SK-N-SH (cell line): ENCODE measurements at regions not wholly inside any gene's neighbourhood (a gene's known extent, or its start where the extent isn't known, plus 50 kb on each side); places are given as distances from the start of the nearest gene placed in this dataset.

Experiments
- CTCF ChIA-PET: fragments of 300-600, 350-600 bp; formaldehyde crosslinking; extraction: SDS; loops from one replicate; lab custom pipeline; 2021; lab: Yijun Ruan, JAX
- POLR2A ChIA-PET: fragments of 350-600 bp; sonication (Branson Sonifier 250); formaldehyde crosslinking; extraction: SDS; loops from one replicate; lab custom pipeline; 2020; ENCODE audit warnings: antibody characterized with exemption, inconsistent platforms; lab: Yijun Ruan, JAX
- DNase-seq: peaks from one replicate; pipeline ENCODE4 v3.0.0; 2012
- H2AFZ ChIP-seq: fragments of 200-600 bp; sonication (generic); 2 replicates; pipeline ENCODE4 v1.8.1; 2016; ENCODE audit warnings: antibody characterized with exemption, mild to moderate bottlenecking, low read depth
- H3F3A ChIP-seq: fragments of 200-600 bp; sonication (generic); replicated peaks from 2 replicates; pipeline ENCODE3; 2016; ENCODE audit warnings: antibody characterized with exemption, mild to moderate bottlenecking; ENCODE audit not compliant: insufficient read depth
- H3K27ac ChIP-seq, 2 experiments: fragments of 200-500 bp in 1 of 2; fragments of 200-600 bp in 1 of 2; sonication (Bioruptor generic) in 1 of 2; sonication (generic), shearing (Covaris generic) in 1 of 2; 2 replicates each; pipeline versions ENCODE4 v1.5.1 to v1.6.1; 2014 to 2016; ENCODE audit warnings: low read depth in 2 of 2, inconsistent platforms in 1 of 2, low read length in 1 of 2, mild to moderate bottlenecking in 1 of 2, mixed read lengths in 1 of 2
- H3K27me3 ChIP-seq: fragments of 200-600 bp; sonication (generic), shearing (Covaris generic); 2 replicates; pipeline ENCODE4 v1.6.1; 2016; ENCODE audit warnings: mixed run types; ENCODE audit not compliant: insufficient read depth
- H3K36me3 ChIP-seq, 2 experiments: fragments of 200-500 bp in 1 of 2; fragments of 200-600 bp in 1 of 2; sonication (Bioruptor generic) in 1 of 2; sonication (generic) in 1 of 2; replicated peaks in 1 of 2; 2 replicates each; pipeline versions ENCODE3 to v1.5.1; 2014 to 2016; ENCODE audit warnings: low read length in 1 of 2, mild to moderate bottlenecking in 1 of 2; ENCODE audit not compliant: insufficient read depth in 2 of 2, control insufficient read depth in 1 of 2
- H3K4me1 ChIP-seq, 2 experiments: fragments of 200-500 bp in 1 of 2; fragments of 200-600 bp in 1 of 2; sonication (Bioruptor generic) in 1 of 2; sonication (generic), shearing (Covaris generic) in 1 of 2; 2 replicates each; pipeline versions ENCODE4 v1.5.1 to v1.6.1; 2014 to 2016; ENCODE audit warnings: low read depth in 1 of 2, low read length in 1 of 2, mixed run types in 1 of 2; ENCODE audit not compliant: insufficient read depth in 2 of 2, control insufficient read depth in 1 of 2
- H3K4me2 ChIP-seq: fragments of 200-600 bp; sonication (generic), shearing (Covaris generic); 2 replicates; pipeline ENCODE4 v1.6.1; 2017; ENCODE audit warnings: mixed run types
- H3K4me3 ChIP-seq, 2 experiments: fragments of 200-500 bp in 1 of 2; fragments of 200-600 bp in 1 of 2; sonication (Bioruptor generic) in 1 of 2; sonication (generic), shearing (Covaris generic) in 1 of 2; 2 replicates each; pipeline versions ENCODE4 v1.5.1 to v1.8.1; 2014 to 2016; ENCODE audit warnings: low read depth in 2 of 2, inconsistent platforms in 1 of 2, low read length in 1 of 2, mild to moderate bottlenecking in 1 of 2, mixed read lengths in 1 of 2, moderate library complexity in 1 of 2
- H3K79me2 ChIP-seq: fragments of 200-600 bp; sonication (generic); 2 replicates; pipeline ENCODE4 v1.8.1; 2017; ENCODE audit warnings: mild to moderate bottlenecking; ENCODE audit not compliant: insufficient read depth
- H3K9ac ChIP-seq: fragments of 200-600 bp; sonication (generic); 2 replicates; pipeline ENCODE4 v1.6.1; 2017; ENCODE audit warnings: mixed run types
- H3K9me2 ChIP-seq: fragments of 200-600 bp; sonication (generic); 2 replicates; pipeline ENCODE4 v1.6.1; 2017; ENCODE audit warnings: mixed run types
- H3K9me3 ChIP-seq: fragments of 200-600 bp; sonication (generic); 2 replicates; pipeline ENCODE4 v1.6.1; 2017; ENCODE audit warnings: mixed run types, mild to moderate bottlenecking, moderate library complexity
- H4K20me1 ChIP-seq: fragments of 200-600 bp; sonication (generic); 2 replicates; pipeline ENCODE4 v1.6.1; 2017; ENCODE audit warnings: mild to moderate bottlenecking, mixed run types; ENCODE audit not compliant: insufficient read depth
- CHD2 ChIP-seq: fragments of 150-350 bp; IDR thresholded peaks from 2 replicates; pipeline ENCODE4 v1.6.1; 2018; ENCODE audit warnings: low read length; ENCODE audit not compliant: partially characterized antibody
- CTCF ChIP-seq: fragments of 200-600 bp; sonication (generic); IDR thresholded peaks from 2 replicates; pipeline ENCODE4 v1.6.1; 2017; ENCODE audit warnings: antibody characterized with exemption, mild to moderate bottlenecking, moderate library complexity
- ELF1 ChIP-seq: IDR thresholded peaks from 2 replicates; pipeline ENCODE4 v1.4.0; 2012
- EP300 ChIP-seq, 2 experiments: IDR thresholded peaks; 2 replicates each; pipeline versions ENCODE4 v1.4.0 to v1.6.1; 2012; ENCODE audit warnings: borderline replicate concordance in 1 of 2, low read depth in 1 of 2, low read length in 1 of 2
- FOSL2 ChIP-seq: IDR thresholded peaks from 2 replicates; pipeline ENCODE4 v1.4.0; 2012; ENCODE audit warnings: low read depth, mild to moderate bottlenecking, moderate library complexity, borderline replicate concordance
- FOXM1 ChIP-seq: IDR thresholded peaks from 2 replicates; pipeline ENCODE4 v1.4.0; 2012; ENCODE audit warnings: low read depth, mild to moderate bottlenecking
- MAX ChIP-seq: IDR thresholded peaks from 2 replicates; pipeline ENCODE4 v1.4.0; 2012; ENCODE audit warnings: low read depth
- NFIC ChIP-seq: IDR thresholded peaks from 2 replicates; pipeline ENCODE4 v1.4.0; 2012; ENCODE audit warnings: borderline replicate concordance
- NRF1 ChIP-seq: IDR thresholded peaks from 2 replicates; pipeline ENCODE4 v1.6.1; 2012; ENCODE audit warnings: low read depth, mild to moderate bottlenecking, low read length
- PBX3 ChIP-seq: IDR thresholded peaks from 2 replicates; pipeline ENCODE4; 2012
- RAD21 ChIP-seq: IDR thresholded peaks from 2 replicates; pipeline ENCODE4 v1.6.1; 2012; ENCODE audit warnings: mild to moderate bottlenecking, low read length
- SIN3A ChIP-seq: IDR thresholded peaks from 2 replicates; pipeline ENCODE4 v1.6.1; 2012; ENCODE audit warnings: low read depth, mild to moderate bottlenecking, low read length, moderate library complexity, borderline replicate concordance
- SMC3 ChIP-seq: IDR thresholded peaks from 2 replicates; pipeline ENCODE4 v1.6.1; 2012; ENCODE audit warnings: low read depth, low read length, improper control_type of control experiment
- USF1 ChIP-seq: IDR thresholded peaks from 2 replicates; pipeline ENCODE4 v1.4.0; 2012; ENCODE audit warnings: low read depth, borderline replicate concordance
- USF2 ChIP-seq: fragments of 150-350 bp; IDR thresholded peaks from 2 replicates; pipeline ENCODE4 v1.6.1; 2017; ENCODE audit warnings: antibody characterized with exemption, low read length, low read depth, borderline replicate concordance
- YY1 ChIP-seq: IDR thresholded peaks from 2 replicates; pipeline ENCODE4 v1.4.0; 2012; ENCODE audit warnings: low read depth, mild to moderate bottlenecking
- WGBS: methylation state at CpG from one replicate; pipeline ENCODE4 v1.1.6; 2017; ENCODE audit warnings: low lambda C conversion rate; 5-methylcytosine and 5-hydroxymethylcytosine counted together

GRCh38 chr13:34246511-34246910 lies 428.6 kb downstream of the RFC3 start:
- Histone ChIP-seq H3K4me3 (no peak overlapping the region), H3K27ac (no peak overlapping the region), H4K20me1 (no peaks in the 10 kb centered on the region), H3K9me2 (no peaks in the 10 kb centered on the region), H3F3A (no peaks in the 10 kb centered on the region), H2AFZ (no peak overlapping the region), H3K27me3 (no peaks in the 10 kb centered on the region), H3K4me2 (no peak overlapping the region), H3K9ac (no peak overlapping the region), H3K9me3 (no peaks in the 10 kb centered on the region), H3K36me3 (no peaks in the 10 kb centered on the region), H3K4me1 (peaks cover 0 to 5% of the 10 kb centered on the region in 2 experiments; a peak in 1 of 4 replicates), H3K79me2 (no peaks in the 10 kb centered on the region)
- DNase-seq = no peak
- WGBS = 92% methylated on average over 2 of the region's 2 CpGs
- TF ChIP-seq CTCF (no peak), ELF1 (no peak), SMC3 (no peak), MAX (no peak), NFIC (no peak), EP300 (IDR thresholded peaks at IDR 0.05; ENCODE audit: borderline replicate concordance in 1 of 2, low read depth in 1 of 2, low read length in 1 of 2) (no peak), CHD2 (no peak), PBX3 (no peak), USF2 (no peak), SIN3A (no peak), NRF1 (no peak), USF1 (no peak), RAD21 (no peak), YY1 (no peak), FOXM1 (no peak), FOSL2 (no peak)
- POLR2A ChIA-PET = no interaction called here
- CTCF ChIA-PET = no interaction called here
